K562 (cell line): ENCODE measurements at regions not wholly inside any gene's neighbourhood (a gene's known extent, or its start where the extent isn't known, plus 50 kb on each side); places are given as distances from the start of the nearest gene placed in this dataset.

ENCODE experiments used
- ATAC-seq: fragments of 200-7000 bp; cut with Tn5 transposase; 3 replicates; pipeline ENCODE4 v1.9.1; 2020; ENCODE audit warnings: moderate library complexity
- BruUV-seq: library from RNA; stranded (reverse); fragments of 400-500 nt; replicated peaks from 2 replicates; lab custom pipeline; 2021; lab: Mats Ljungman, UMichigan
- CTCF ChIA-PET: fragments of 300-600 bp; formaldehyde crosslinking; extraction: SDS; loops from one replicate; lab custom pipeline; 2021; ENCODE audit warnings: low intra/inter-chr PET ratio; lab: Yijun Ruan, JAX
- POLR2A ChIA-PET: fragments of 300-600, 350-650 bp; sonication (Branson Sonifier 250); formaldehyde crosslinking; extraction: SDS; loops from one replicate; lab custom pipeline; 2021; ENCODE audit warnings: antibody characterized with exemption, inconsistent platforms; lab: Yijun Ruan, JAX
- DNase-seq, 4 experiments: peaks; one replicate each; pipeline versions ENCODE4 v3.0.0 to v3.0.0-alpha.2; 2011 to 2018; ENCODE audit warnings: low spot score in 3 of 4, mixed read lengths in 3 of 4; ENCODE audit errors: extremely low read depth in 1 of 4
- FAIRE-seq: peaks from 2 replicates; lab custom pipeline; 2011; peaks lifted over from hg19 to GRCh38; lab: Jason Lieb, UNC
- H2AFZ ChIP-seq: 2 replicates; pipeline ENCODE4 v1.6.0; 2011; ENCODE audit warnings: low read depth, low read length, control low read depth, inconsistent platforms
- H3K27ac ChIP-seq: fragments of 200-600 bp; 3 replicates; pipeline ENCODE4 v1.8.0; 2011; ENCODE audit warnings: low read depth, mild to moderate bottlenecking, control low read depth, inconsistent platforms, low read length, moderate library complexity, mixed read lengths; ENCODE audit errors: extremely low read depth
- H3K27me3 ChIP-seq, 2 experiments: fragments of 300-600 bp in 1 of 2; 2 replicates in 1 of 2; 3 replicates in 1 of 2; pipeline versions ENCODE4 v1.6.0 to v1.8.0; 2011; ENCODE audit warnings: inconsistent platforms in 2 of 2, low read length in 2 of 2, mild to moderate bottlenecking in 1 of 2, mixed read lengths in 1 of 2, moderate library complexity in 1 of 2; ENCODE audit not compliant: control insufficient read depth in 2 of 2, insufficient read depth in 2 of 2
- H3K36me3 ChIP-seq: fragments of 300-600 bp; 3 replicates; pipeline ENCODE4 v1.8.0; 2011; ENCODE audit warnings: mild to moderate bottlenecking, low read length, inconsistent platforms; ENCODE audit not compliant: control insufficient read depth, insufficient read depth
- H3K4me1 ChIP-seq, 2 experiments: fragments of 200-600 bp in 1 of 2; replicated peaks in 1 of 2; 2 replicates in 1 of 2; 3 replicates in 1 of 2; pipeline versions ENCODE4 v1.5.1 to v1.8.0; 2011; ENCODE audit warnings: inconsistent platforms in 2 of 2, low read length in 2 of 2, mild to moderate bottlenecking in 1 of 2, mixed read lengths in 1 of 2, moderate library complexity in 1 of 2; ENCODE audit not compliant: control insufficient read depth in 2 of 2, insufficient read depth in 2 of 2
- H3K4me2 ChIP-seq: 2 replicates; pipeline ENCODE4 v1.6.1; 2011; ENCODE audit warnings: low read length, control low read depth, inconsistent platforms, mixed read lengths; ENCODE audit not compliant: insufficient read depth
- H3K4me3 ChIP-seq: fragments of 200-600 bp; sonication (generic), shearing (Covaris generic); 2 replicates; pipeline ENCODE4 v1.5.1; 2016; ENCODE audit warnings: control low read depth, inconsistent platforms
- H3K79me2 ChIP-seq: fragments of 200-600 bp; 3 replicates; pipeline ENCODE4 v1.8.0; 2011; ENCODE audit warnings: low read length, inconsistent platforms; ENCODE audit not compliant: control insufficient read depth, insufficient read depth
- H3K9ac ChIP-seq, 2 experiments: 2 replicates each; pipeline versions ENCODE4 v1.6.0 to v1.6.1; 2011; ENCODE audit warnings: low read depth in 2 of 2, low read length in 2 of 2, control low read depth in 1 of 2, inconsistent platforms in 1 of 2, mild to moderate bottlenecking in 1 of 2, mixed read lengths in 1 of 2; ENCODE audit not compliant: insufficient read depth in 1 of 2
- H3K9me1 ChIP-seq: one replicate; pipeline ENCODE4 v1.6.0; 2011; ENCODE audit warnings: inconsistent platforms, mild to moderate bottlenecking, low read length, moderate library complexity; ENCODE audit not compliant: control insufficient read depth, insufficient read depth
- H3K9me3 ChIP-seq: replicated peaks from 2 replicates; pipeline ENCODE4 v1.5.1; 2011; ENCODE audit warnings: low read depth, low read length, inconsistent platforms; ENCODE audit not compliant: control insufficient read depth, insufficient read depth
- H4K20me1 ChIP-seq: replicated peaks from 2 replicates; pipeline ENCODE4 v1.6.1; 2011; ENCODE audit warnings: low read length, inconsistent platforms, mixed read lengths; ENCODE audit not compliant: control insufficient read depth, insufficient read depth
- ZBTB26 ChIP-seq: fragments of 450-650 bp; formaldehyde crosslinking; IDR thresholded peaks from 2 replicates; pipeline ENCODE4 v1.4.0; 2022; ENCODE audit warnings: missing genetic modification characterization
- ZNF174 ChIP-seq: fragments of 250-450 bp; sonication (Bioruptor Pico); IDR thresholded peaks from 2 replicates; pipeline ENCODE4 v1.4.0; 2020; ENCODE audit warnings: mild to moderate bottlenecking
- ZNF277 ChIP-seq: fragments of 250-450 bp; sonication (Bioruptor Pico); IDR thresholded peaks from 2 replicates; pipeline ENCODE4 v1.8.0; 2022; ENCODE audit warnings: inconsistent platforms, mild to moderate bottlenecking, moderate library complexity, borderline replicate concordance
- WGBS: fragments of 100-300 bp; shearing (Covaris generic); methylation state at CpG from one replicate; pipeline ENCODE4 v1.1.6; 2016; ENCODE audit warnings: low coverage, mixed read lengths; ENCODE audit not compliant: insufficient coverage; ENCODE audit errors: missing lambda C conversion rate; 5-methylcytosine and 5-hydroxymethylcytosine counted together
- in situ Hi-C: fragments of 300-500 bp; cut with MboI; formaldehyde crosslinking; loops from 4 replicates; pipeline ENCODE4 v1.15.0; 2018; ENCODE audit warnings: inconsistent platforms, mixed read lengths
- intact Hi-C: fragments of 100-400 bp; cut with micrococcal nuclease; formaldehyde crosslinking; loops from 2 replicates; pipeline ENCODE4 v1.14.2; 2022

GRCh38 chrX:26871967-26872366, 591.2 kb downstream of the PPP4R3C start (continued):
- no peak for TF ChIP-seq ZNF277 (CRISPR knock-in tag)

GRCh38 chrX:26851981-26852380, 611.2 kb downstream of the PPP4R3C start:
- DNase-seq = no peak
- no peaks in the 10 kb centered on the region for H3K79me2 ChIP-seq
- FAIRE-seq = no peak
- H3K9me1 ChIP-seq = no peaks in the 10 kb centered on the region
- ChIA-PET POLR2A (no interaction called here), CTCF (no interaction called here)
- intact Hi-C loops = no loop called here
- H2AFZ ChIP-seq = no peak overlapping the region
- no TSS peak for BruUV-seq
- no peaks in the 10 kb centered on the region for H3K9me3 ChIP-seq
- no peak overlapping the region for H3K4me3 ChIP-seq
- in situ Hi-C loops = no loop called here
- no peak overlapping the region for H3K9ac ChIP-seq
- TF ChIP-seq ZNF174 (no peak), ZBTB26 (no peak)
- H3K27ac ChIP-seq = no peak overlapping the region
- no peak overlapping the region for H3K4me2 ChIP-seq
- no peaks in the 10 kb centered on the region for H3K4me1 ChIP-seq
- H3K36me3 ChIP-seq = no peaks in the 10 kb centered on the region
- WGBS = 0% methylated on average over 1 of the region's 1 CpG
- no peak for ATAC-seq
- no peaks in the 10 kb centered on the region for H4K20me1 ChIP-seq
- no peaks in the 10 kb centered on the region for H3K27me3 ChIP-seq
